ENCODE measurements at regions not wholly inside any gene's neighbourhood (a gene's known extent, or its start where the extent isn't known, plus 50 kb on each side); places are given as distances from the start of the nearest gene placed in this dataset.

- no peak overlapping the region for H3K27ac ChIP-seq (ENCODE audit: low read depth, low read length)
- peaks cover 2% of the 10 kb centered on the region; the same call in 1 of the 2 replicates for H3K4me1 ChIP-seq (ENCODE audit: insufficient read depth, low read length)
- H3K27me3 ChIP-seq (ENCODE audit: insufficient read depth, low read length) = no peaks in the 10 kb centered on the region
- no peak overlapping the region for H3K4me3 ChIP-seq (ENCODE audit: low read length)
- H3K9ac ChIP-seq (ENCODE audit: low read depth, low read length) = no peak overlapping the region
- WGBS = no CpG with 5 or more reads among the region's 1 CpG
- no peaks in the 10 kb centered on the region for H3K36me3 ChIP-seq (ENCODE audit: insufficient read depth, low read length)
- H3K9me3 ChIP-seq (ENCODE audit: insufficient read depth, low read depth, low read length) = 0 out of 2 replicates have a peak, but pooled peaks cover 3% of the 10 kb centered on the region
These were observed 367.1 kb upstream of the MPDZ start for GRCh38 chr9:13646500-13647021.

GRCh38 chr9:13645557-13645956 is 366.1 kb upstream of the MPDZ start:
- WGBS = no CpG with 5 or more reads among the region's 1 CpG
- Histone ChIP-seq H3K9me3 (ENCODE audit: insufficient read depth, low read depth, low read length) (peaks cover 3% of the 10 kb centered on the region; the same call in 1 of the 2 replicates), H3K4me1 (ENCODE audit: insufficient read depth, low read length) (peaks cover 2% of the 10 kb centered on the region; the same call in 1 of the 2 replicates), H3K27me3 (ENCODE audit: insufficient read depth, low read length) (no peaks in the 10 kb centered on the region), H3K9ac (ENCODE audit: low read depth, low read length) (no peak overlapping the region), H3K4me3 (ENCODE audit: low read length) (no peak overlapping the region), H3K27ac (ENCODE audit: low read depth, low read length) (no peak overlapping the region), H3K36me3 (ENCODE audit: insufficient read depth, low read length) (no peaks in the 10 kb centered on the region)

GRCh38 chr9:13644675-13645074 is 365.2 kb upstream of the MPDZ start:
- no peak overlapping the region for H3K4me3 ChIP-seq (ENCODE audit: low read length)
- H3K27ac ChIP-seq (ENCODE audit: low read depth, low read length) = no peak overlapping the region
- no peaks in the 10 kb centered on the region for H3K27me3 ChIP-seq (ENCODE audit: insufficient read depth, low read length)
- H3K4me1 ChIP-seq (ENCODE audit: insufficient read depth, low read length) = peaks cover 2% of the 10 kb centered on the region; the same call in 1 of the 2 replicates
- no peaks in the 10 kb centered on the region for H3K36me3 ChIP-seq (ENCODE audit: insufficient read depth, low read length)
- peaks cover 3% of the 10 kb centered on the region; the same call in 1 of the 2 replicates for H3K9me3 ChIP-seq (ENCODE audit: insufficient read depth, low read depth, low read length)
- no peak overlapping the region for H3K9ac ChIP-seq (ENCODE audit: low read depth, low read length)
- no CpG with 5 or more reads among the region's 1 CpG for WGBS

- 95% methylated on average over 1 of the region's 2 CpGs for WGBS
- Histone ChIP-seq H3K27ac (ENCODE audit: low read depth, low read length) (no peak overlapping the region), H3K36me3 (ENCODE audit: insufficient read depth, low read length) (no peaks in the 10 kb centered on the region), H3K4me3 (ENCODE audit: low read length) (no peak overlapping the region), H3K9me3 (ENCODE audit: insufficient read depth, low read depth, low read length) (no peaks in the 10 kb centered on the region; the same call in 1 of the 2 replicates), H3K4me1 (ENCODE audit: insufficient read depth, low read length) (peaks cover 2% of the 10 kb centered on the region; the same call in 1 of the 2 replicates), H3K9ac (ENCODE audit: low read depth, low read length) (no peak overlapping the region), H3K27me3 (ENCODE audit: insufficient read depth, low read length) (no peaks in the 10 kb centered on the region)
These were observed 363.2 kb upstream of the MPDZ start for GRCh38 chr9:13642646-13643045.

GRCh38 chr9:13629067-13629466 is 349.6 kb upstream of the MPDZ start:
- WGBS = 94% methylated on average over 4 of the region's 4 CpGs
- H3K36me3 ChIP-seq (ENCODE audit: insufficient read depth, low read length) = no peaks in the 10 kb centered on the region

GRCh38 chr9:13628526-13628925 is 349.0 kb upstream of the MPDZ start:
- H3K4me3 ChIP-seq (ENCODE audit: low read length) = no peak overlapping the region

More at GRCh38 chr9:13629067-13629466, 349.6 kb upstream of the MPDZ start:
- Histone ChIP-seq H3K9ac (ENCODE audit: low read depth, low read length) (no peak overlapping the region), H3K9me3 (ENCODE audit: insufficient read depth, low read depth, low read length) (no peaks in the 10 kb centered on the region), H3K4me1 (ENCODE audit: insufficient read depth, low read length) (no peaks in the 10 kb centered on the region), H3K4me3 (ENCODE audit: low read length) (no peak overlapping the region), H3K27ac (ENCODE audit: low read depth, low read length) (no peak overlapping the region), H3K27me3 (ENCODE audit: insufficient read depth, low read length) (no peaks in the 10 kb centered on the region)

GRCh38 chr9:13627502-13627901 is 348.0 kb upstream of the MPDZ start:
- no peak overlapping the region for H3K9ac ChIP-seq (ENCODE audit: low read depth, low read length)
- no peak overlapping the region for H3K4me3 ChIP-seq (ENCODE audit: low read length)
- no peaks in the 10 kb centered on the region for H3K4me1 ChIP-seq (ENCODE audit: insufficient read depth, low read length)
- WGBS = 97% methylated on average over 3 of the region's 3 CpGs
- H3K9me3 ChIP-seq (ENCODE audit: insufficient read depth, low read depth, low read length) = no peaks in the 10 kb centered on the region
- no peaks in the 10 kb centered on the region for H3K27me3 ChIP-seq (ENCODE audit: insufficient read depth, low read length)
- no peak overlapping the region for H3K27ac ChIP-seq (ENCODE audit: low read depth, low read length)
- H3K36me3 ChIP-seq (ENCODE audit: insufficient read depth, low read length) = no peaks in the 10 kb centered on the region

More at GRCh38 chr9:13628526-13628925, 349.0 kb upstream of the MPDZ start:
- H3K36me3 ChIP-seq (ENCODE audit: insufficient read depth, low read length) = no peaks in the 10 kb centered on the region
- H3K27me3 ChIP-seq (ENCODE audit: insufficient read depth, low read length) = no peaks in the 10 kb centered on the region
- WGBS = 87% methylated on average over 1 of the region's 1 CpG
- H3K9ac ChIP-seq (ENCODE audit: low read depth, low read length) = no peak overlapping the region
- no peaks in the 10 kb centered on the region for H3K9me3 ChIP-seq (ENCODE audit: insufficient read depth, low read depth, low read length)
- H3K4me1 ChIP-seq (ENCODE audit: insufficient read depth, low read length) = no peaks in the 10 kb centered on the region
- H3K27ac ChIP-seq (ENCODE audit: low read depth, low read length) = no peak overlapping the region

GRCh38 chr9:13627071-13627470 is 347.6 kb upstream of the MPDZ start:
- H3K27ac ChIP-seq (ENCODE audit: low read depth, low read length) = no peak overlapping the region
- no peaks in the 10 kb centered on the region for H3K4me1 ChIP-seq (ENCODE audit: insufficient read depth, low read length)
- H3K4me3 ChIP-seq (ENCODE audit: low read length) = no peak overlapping the region
- H3K27me3 ChIP-seq (ENCODE audit: insufficient read depth, low read length) = no peaks in the 10 kb centered on the region
- WGBS = 95% methylated on average over 3 of the region's 3 CpGs
- H3K9ac ChIP-seq (ENCODE audit: low read depth, low read length) = no peak overlapping the region
- no peaks in the 10 kb centered on the region for H3K9me3 ChIP-seq (ENCODE audit: insufficient read depth, low read depth, low read length)
- no peaks in the 10 kb centered on the region for H3K36me3 ChIP-seq (ENCODE audit: insufficient read depth, low read length)

GRCh38 chr9:13626601-13627000 is 347.1 kb upstream of the MPDZ start:
- 97% methylated on average over 1 of the region's 1 CpG for WGBS
- H3K27ac ChIP-seq (ENCODE audit: low read depth, low read length) = no peak overlapping the region
- H3K4me1 ChIP-seq (ENCODE audit: insufficient read depth, low read length) = no peaks in the 10 kb centered on the region

GRCh38 chr9:13621872-13622564 is 342.5 kb upstream of the MPDZ start:
- Histone ChIP-seq H3K9ac (ENCODE audit: low read depth, low read length) (no peak overlapping the region), H3K36me3 (ENCODE audit: insufficient read depth, low read length) (no peaks in the 10 kb centered on the region)

More at GRCh38 chr9:13626601-13627000, 347.1 kb upstream of the MPDZ start:
- H3K9ac ChIP-seq (ENCODE audit: low read depth, low read length) = no peak overlapping the region
- H3K4me3 ChIP-seq (ENCODE audit: low read length) = no peak overlapping the region
- H3K36me3 ChIP-seq (ENCODE audit: insufficient read depth, low read length) = no peaks in the 10 kb centered on the region
- no peaks in the 10 kb centered on the region for H3K27me3 ChIP-seq (ENCODE audit: insufficient read depth, low read length)
- H3K9me3 ChIP-seq (ENCODE audit: insufficient read depth, low read depth, low read length) = no peaks in the 10 kb centered on the region

GRCh38 chr9:13616491-13617035 is 337.1 kb upstream of the MPDZ start:
- no peak overlapping the region for H3K4me3 ChIP-seq (ENCODE audit: low read length)
- H3K9me3 ChIP-seq (ENCODE audit: insufficient read depth, low read depth, low read length) = no peaks in the 10 kb centered on the region
- no peak overlapping the region for H3K27ac ChIP-seq (ENCODE audit: low read depth, low read length)
- H3K9ac ChIP-seq (ENCODE audit: low read depth, low read length) = no peak overlapping the region
- 92% methylated on average over 1 of the region's 2 CpGs for WGBS
- no peaks in the 10 kb centered on the region for H3K27me3 ChIP-seq (ENCODE audit: insufficient read depth, low read length)
- no peaks in the 10 kb centered on the region for H3K36me3 ChIP-seq (ENCODE audit: insufficient read depth, low read length)
- peaks cover 5% of the 10 kb centered on the region; the same call in 1 of the 2 replicates for H3K4me1 ChIP-seq (ENCODE audit: insufficient read depth, low read length)

More at GRCh38 chr9:13621872-13622564, 342.5 kb upstream of the MPDZ start:
- Histone ChIP-seq H3K27me3 (ENCODE audit: insufficient read depth, low read length) (no peaks in the 10 kb centered on the region), H3K4me1 (ENCODE audit: insufficient read depth, low read length) (peaks cover 5% of the 10 kb centered on the region; the same call in 1 of the 2 replicates), H3K27ac (ENCODE audit: low read depth, low read length) (no peak overlapping the region), H3K9me3 (ENCODE audit: insufficient read depth, low read depth, low read length) (no peaks in the 10 kb centered on the region), H3K4me3 (ENCODE audit: low read length) (no peak overlapping the region)
- WGBS = 97% methylated on average over 6 of the region's 6 CpGs
